ENCODE measurements at regions not wholly inside any gene's neighbourhood (a gene's known extent, or its start where the extent isn't known, plus 50 kb on each side); places are given as distances from the start of the nearest gene placed in this dataset.

DNA sequence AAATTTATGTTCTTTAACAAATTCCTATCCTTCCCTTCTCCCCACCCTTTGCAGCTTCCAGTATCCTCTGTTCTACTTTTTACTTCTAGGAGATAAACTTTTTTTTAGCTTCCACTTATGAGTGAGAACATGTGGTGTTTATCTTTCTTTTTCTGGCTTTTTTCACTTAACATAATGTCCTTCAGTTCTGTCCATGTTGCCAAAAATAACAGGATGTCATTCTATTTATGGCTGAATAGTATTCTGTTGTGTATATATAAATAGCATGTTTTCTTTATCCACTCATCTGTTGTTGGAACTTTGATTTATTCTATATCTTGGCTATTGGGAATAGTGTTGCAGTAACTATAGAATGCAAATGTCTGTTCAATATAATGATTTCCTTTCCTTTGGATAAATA is 1191.2 kb downstream of the CNTNAP5 start:
- H3K36me3 ChIP-seq (ENCODE audit: insufficient read depth) = no peaks in the 10 kb centered on the region; the same call in 1 of the 2 replicates
- no peaks in the 10 kb centered on the region for H3F3A ChIP-seq (replicated peaks; ENCODE audit: low read depth)
- no peak overlapping the region for H3K4me2 ChIP-seq
- no peaks in the 10 kb centered on the region for H3K4me1 Mint-ChIP-seq
- DNase-seq (ENCODE audit: low spot score) = no peak
- H3K9me3 Mint-ChIP-seq = peaks cover 12% of the 10 kb centered on the region
- no peak for TF ChIP-seq ZNF114 (CRISPR knock-in tag; IDR thresholded peaks at IDR 0.05)
- no peak for TF ChIP-seq EZH2 (IDR thresholded peaks at IDR 0.05; ENCODE audit: low read depth, unreplicated experiment)
- TF ChIP-seq POLR2AphosphoS5 (IDR thresholded peaks at IDR 0.05; ENCODE audit: low read depth) = no peak
- TF ChIP-seq JUNB (IDR thresholded peaks at IDR 0.05; ENCODE audit: unreplicated experiment) = no peak
- no peak for TF ChIP-seq CREB1 (CRISPR knock-in tag; IDR thresholded peaks at IDR 0.05; ENCODE audit: low read depth)
- TF ChIP-seq REST (IDR thresholded peaks at IDR 0.05; ENCODE audit: unreplicated experiment) = no peak
- no peak for TF ChIP-seq NANOG (IDR thresholded peaks at IDR 0.05; ENCODE audit: borderline replicate concordance)
- TF ChIP-seq STAT1 (IDR thresholded peaks at IDR 0.05; ENCODE audit: unreplicated experiment) = no peak
- no peaks in the 10 kb centered on the region for H3K27me3 ChIP-seq (ENCODE audit: insufficient read depth)
- H3K79me2 ChIP-seq (replicated peaks; ENCODE audit: insufficient read depth) = no peaks in the 10 kb centered on the region
- H3K4me3 Mint-ChIP-seq = no peak overlapping the region
- no peaks in the 10 kb centered on the region for H3K4me1 ChIP-seq (ENCODE audit: insufficient read depth)
- no peak overlapping the region for H2AFZ ChIP-seq
- H3K4me3 ChIP-seq = no peak overlapping the region
- H3K27me3 Mint-ChIP-seq (ENCODE audit: insufficient read depth, low read depth, poor library complexity) = no peaks in the 10 kb centered on the region
- no peak overlapping the region for H3K27ac ChIP-seq (ENCODE audit: low read depth)
- ATAC-seq = no peak
- H3K27ac Mint-ChIP-seq = no peak overlapping the region
- H3K9me2 ChIP-seq (ENCODE audit: insufficient read depth) = 0 out of 2 replicates have a peak, but pooled peaks cover 4% of the 10 kb centered on the region
- no peaks in the 10 kb centered on the region for H4K20me1 ChIP-seq (replicated peaks; ENCODE audit: insufficient read depth)
- peaks cover 10% of the 10 kb centered on the region for H3K36me3 Mint-ChIP-seq (ENCODE audit: low read depth)

- H3K9me3 Mint-ChIP-seq = peaks cover 29% of the 10 kb centered on the region
These were observed 1199.1 kb downstream of the CNTNAP5 start for GRCh38 chr2:125224188-125224587.

More at GRCh38 chr2:125224188-125224587, 1199.1 kb downstream of the CNTNAP5 start:
- Histone ChIP-seq H3K36me3 (ENCODE audit: insufficient read depth) (peaks cover 4% of the 10 kb centered on the region; the same call in 1 of the 2 replicates), H3K4me1 (ENCODE audit: insufficient read depth) (no peaks in the 10 kb centered on the region), H3K79me2 (replicated peaks; ENCODE audit: insufficient read depth) (no peaks in the 10 kb centered on the region), H3K4me2 (no peak overlapping the region), H3K27ac (ENCODE audit: low read depth) (no peak overlapping the region), H2AFZ (no peak overlapping the region), H3F3A (replicated peaks; ENCODE audit: low read depth) (no peaks in the 10 kb centered on the region), H3K9me2 (ENCODE audit: insufficient read depth) (0 out of 2 replicates have a peak, but pooled peaks cover 4% of the 10 kb centered on the region), H3K27me3 (ENCODE audit: insufficient read depth) (no peaks in the 10 kb centered on the region), H3K4me3 (no peak overlapping the region), H4K20me1 (replicated peaks; ENCODE audit: insufficient read depth) (no peaks in the 10 kb centered on the region)
- no peak for TF ChIP-seq NANOG (IDR thresholded peaks at IDR 0.05; ENCODE audit: borderline replicate concordance)
- no peak overlapping the region for H3K4me3 Mint-ChIP-seq
- ATAC-seq = no peak
- no peaks in the 10 kb centered on the region for H3K27me3 Mint-ChIP-seq (ENCODE audit: insufficient read depth, low read depth, poor library complexity)
- H3K27ac Mint-ChIP-seq = no peak overlapping the region
- H3K4me1 Mint-ChIP-seq = peaks cover 2% of the 10 kb centered on the region; the same call in 1 of the 3 replicates
- DNase-seq (ENCODE audit: low spot score) = no peak
- H3K36me3 Mint-ChIP-seq (ENCODE audit: low read depth) = peaks cover 28% of the 10 kb centered on the region
